GM12878 (cell line): ENCODE measurements at regions not wholly inside any gene's neighbourhood (a gene's known extent, or its start where the extent isn't known, plus 50 kb on each side); places are given as distances from the start of the nearest gene placed in this dataset.

ENCODE experiments used
- CREB1 ChIP-seq: IDR thresholded peaks from 2 replicates; pipeline ENCODE4 v1.6.1; 2012; ENCODE audit warnings: low read depth, mild to moderate bottlenecking, inconsistent platforms
- E2F8 ChIP-seq: fragments of 450-650 bp; IDR thresholded peaks from 2 replicates; pipeline ENCODE4 v1.6.1; 2018; ENCODE audit warnings: mild to moderate bottlenecking, low read depth, moderate library complexity; ENCODE audit not compliant: partially characterized antibody
- EGR1 ChIP-seq, 2 experiments: IDR thresholded peaks; 1 replicate in 1 of 2; 2 replicates in 1 of 2; pipeline ENCODE4 v1.6.1; 2011 to 2012; ENCODE audit warnings: low read depth in 2 of 2, low read length in 2 of 2, borderline replicate concordance in 1 of 2, mild to moderate bottlenecking in 1 of 2, moderate library complexity in 1 of 2
- IRF5 ChIP-seq: fragments of 450-650 bp; IDR thresholded peaks from 2 replicates; pipeline ENCODE4 v1.6.1; 2017; ENCODE audit warnings: borderline replicate concordance
- PAX8 ChIP-seq: fragments of 450-650 bp; IDR thresholded peaks from 2 replicates; pipeline ENCODE4 v1.6.1; 2017; ENCODE audit warnings: mild to moderate bottlenecking, moderate library complexity
- RAD21 ChIP-seq: IDR thresholded peaks from 2 replicates; pipeline ENCODE4 v1.6.1; 2011; ENCODE audit warnings: mild to moderate bottlenecking, low read depth, low read length, moderate library complexity; ENCODE audit not compliant: insufficient read depth
- SMC3 ChIP-seq: IDR thresholded peaks from 2 replicates; pipeline ENCODE4 v1.6.1; 2011; ENCODE audit warnings: low read length, improper control_type of control experiment, borderline replicate concordance
- WRNIP1 ChIP-seq: IDR thresholded peaks from 2 replicates; pipeline ENCODE4 v1.6.1; 2011; ENCODE audit warnings: low read depth, low read length, improper control_type of control experiment, borderline replicate concordance
- YBX1 ChIP-seq: fragments of 450-650 bp; IDR thresholded peaks from 2 replicates; pipeline ENCODE4 v1.6.1; 2016; ENCODE audit warnings: antibody characterized with exemption
- YY1 ChIP-seq: IDR thresholded peaks from 2 replicates; pipeline ENCODE4 v1.6.1; 2011; ENCODE audit warnings: low read depth, mild to moderate bottlenecking, low read length
- ZNF274 ChIP-seq: IDR thresholded peaks from one replicate; pipeline ENCODE4 v1.8.0; 2011; ENCODE audit not compliant: insufficient read length, insufficient read depth
- ZSCAN29 ChIP-seq: fragments of 450-650 bp; IDR thresholded peaks from 2 replicates; pipeline ENCODE4 v1.6.1; 2017; ENCODE audit warnings: mild to moderate bottlenecking, moderate library complexity
- TF ChIP-seq, protein P1 (sequence below): fragments of 450-650 bp; IDR thresholded peaks from 2 replicates; pipeline ENCODE4 v1.6.1; 2016; ENCODE audit warnings: mild to moderate bottlenecking
- TF ChIP-seq, protein P2 (sequence below): IDR thresholded peaks from 2 replicates; pipeline ENCODE4 v1.6.1; 2012; ENCODE audit warnings: low read length, inconsistent platforms
- TF ChIP-seq, protein P3 (sequence below): fragments of 450-650 bp; IDR thresholded peaks from 2 replicates; pipeline ENCODE4 v1.6.1; 2017; ENCODE audit warnings: mild to moderate bottlenecking

DNA sequence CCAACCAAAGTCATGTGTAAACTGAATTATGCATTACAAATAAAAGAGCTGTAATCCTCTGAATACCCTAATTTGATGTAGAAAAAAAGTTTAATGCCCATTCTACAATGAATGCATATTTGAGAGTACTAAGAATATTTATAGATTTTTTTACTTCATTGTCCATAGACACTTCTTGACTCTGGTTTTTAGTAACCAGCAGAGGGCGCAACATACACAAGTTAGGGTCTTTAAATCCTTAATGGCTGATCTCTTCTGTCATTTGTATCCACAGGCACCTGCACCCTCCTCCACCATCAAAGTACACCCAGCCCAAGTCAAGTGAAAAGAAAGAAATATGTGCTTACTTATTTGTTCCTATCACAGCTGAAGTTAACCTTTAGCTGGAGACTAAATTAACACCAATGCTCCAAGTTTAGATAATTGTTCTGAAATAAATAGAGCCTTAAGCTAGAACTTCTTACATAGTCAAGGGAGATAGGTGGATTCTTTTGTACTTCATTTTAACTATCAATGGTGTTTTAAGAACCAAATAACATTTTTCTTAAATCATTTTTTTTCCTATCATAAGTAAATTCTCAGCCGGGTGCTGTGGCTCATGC, 524.2 kb upstream of the DAB2 start (continued):
- TF ChIP-seq E2F8 (no peak), IRF5 (no peak), PAX8 (no peak), YY1 (peak; percentile 82), WRNIP1 (no peak), RAD21 (peak; percentile 85), ZNF274 (no peak), EGR1 (IDR thresholded peaks at IDR 0.05; ENCODE audit: borderline replicate concordance in 1 of 2, low read depth in 2 of 2, low read length in 2 of 2) (no peak), SMC3 (peak; percentile 91), ZSCAN29 (no peak), CREB1 (0 out of 2 replicates have a peak, but pooled peaks have one; percentile 24), YBX1 (no peak)
- TF ChIP-seq, protein P1, sequence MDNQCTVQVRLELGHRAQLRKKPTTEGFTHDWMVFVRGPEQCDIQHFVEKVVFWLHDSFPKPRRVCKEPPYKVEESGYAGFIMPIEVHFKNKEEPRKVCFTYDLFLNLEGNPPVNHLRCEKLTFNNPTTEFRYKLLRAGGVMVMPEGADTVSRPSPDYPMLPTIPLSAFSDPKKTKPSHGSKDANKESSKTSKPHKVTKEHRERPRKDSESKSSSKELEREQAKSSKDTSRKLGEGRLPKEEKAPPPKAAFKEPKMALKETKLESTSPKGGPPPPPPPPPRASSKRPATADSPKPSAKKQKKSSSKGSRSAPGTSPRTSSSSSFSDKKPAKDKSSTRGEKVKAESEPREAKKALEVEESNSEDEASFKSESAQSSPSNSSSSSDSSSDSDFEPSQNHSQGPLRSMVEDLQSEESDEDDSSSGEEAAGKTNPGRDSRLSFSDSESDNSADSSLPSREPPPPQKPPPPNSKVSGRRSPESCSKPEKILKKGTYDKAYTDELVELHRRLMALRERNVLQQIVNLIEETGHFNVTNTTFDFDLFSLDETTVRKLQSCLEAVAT = no peak
- TF ChIP-seq, protein P2, sequence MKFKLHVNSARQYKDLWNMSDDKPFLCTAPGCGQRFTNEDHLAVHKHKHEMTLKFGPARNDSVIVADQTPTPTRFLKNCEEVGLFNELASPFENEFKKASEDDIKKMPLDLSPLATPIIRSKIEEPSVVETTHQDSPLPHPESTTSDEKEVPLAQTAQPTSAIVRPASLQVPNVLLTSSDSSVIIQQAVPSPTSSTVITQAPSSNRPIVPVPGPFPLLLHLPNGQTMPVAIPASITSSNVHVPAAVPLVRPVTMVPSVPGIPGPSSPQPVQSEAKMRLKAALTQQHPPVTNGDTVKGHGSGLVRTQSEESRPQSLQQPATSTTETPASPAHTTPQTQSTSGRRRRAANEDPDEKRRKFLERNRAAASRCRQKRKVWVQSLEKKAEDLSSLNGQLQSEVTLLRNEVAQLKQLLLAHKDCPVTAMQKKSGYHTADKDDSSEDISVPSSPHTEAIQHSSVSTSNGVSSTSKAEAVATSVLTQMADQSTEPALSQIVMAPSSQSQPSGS = no peak
- TF ChIP-seq, protein P3, sequence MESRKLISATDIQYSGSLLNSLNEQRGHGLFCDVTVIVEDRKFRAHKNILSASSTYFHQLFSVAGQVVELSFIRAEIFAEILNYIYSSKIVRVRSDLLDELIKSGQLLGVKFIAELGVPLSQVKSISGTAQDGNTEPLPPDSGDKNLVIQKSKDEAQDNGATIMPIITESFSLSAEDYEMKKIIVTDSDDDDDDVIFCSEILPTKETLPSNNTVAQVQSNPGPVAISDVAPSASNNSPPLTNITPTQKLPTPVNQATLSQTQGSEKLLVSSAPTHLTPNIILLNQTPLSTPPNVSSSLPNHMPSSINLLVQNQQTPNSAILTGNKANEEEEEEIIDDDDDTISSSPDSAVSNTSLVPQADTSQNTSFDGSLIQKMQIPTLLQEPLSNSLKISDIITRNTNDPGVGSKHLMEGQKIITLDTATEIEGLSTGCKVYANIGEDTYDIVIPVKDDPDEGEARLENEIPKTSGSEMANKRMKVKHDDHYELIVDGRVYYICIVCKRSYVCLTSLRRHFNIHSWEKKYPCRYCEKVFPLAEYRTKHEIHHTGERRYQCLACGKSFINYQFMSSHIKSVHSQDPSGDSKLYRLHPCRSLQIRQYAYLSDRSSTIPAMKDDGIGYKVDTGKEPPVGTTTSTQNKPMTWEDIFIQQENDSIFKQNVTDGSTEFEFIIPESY = no peak
